ENCODE measurements at regions not wholly inside any gene's neighbourhood (a gene's known extent, or its start where the extent isn't known, plus 50 kb on each side); places are given as distances from the start of the nearest gene placed in this dataset.

DNA sequence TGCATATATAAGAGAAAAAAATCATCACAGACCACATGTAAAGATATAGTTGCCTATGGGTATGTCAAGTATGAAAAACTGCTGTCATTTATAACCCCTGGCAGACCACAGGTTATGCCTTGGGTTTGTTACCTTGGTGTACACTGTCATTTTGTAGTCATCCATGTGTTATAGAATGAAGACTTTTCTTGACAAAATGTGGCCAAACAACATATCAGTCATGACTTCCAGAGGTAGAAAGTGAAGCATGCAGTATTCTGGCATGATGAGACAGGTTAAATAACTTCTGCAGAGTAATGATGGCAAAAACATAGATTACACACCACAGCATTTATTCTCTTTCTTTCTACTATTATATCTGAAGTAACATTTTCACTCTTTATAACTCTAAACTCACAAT lies 74.9 kb upstream of the NEUROD1 start:
- TF ChIP-seq, protein P1, sequence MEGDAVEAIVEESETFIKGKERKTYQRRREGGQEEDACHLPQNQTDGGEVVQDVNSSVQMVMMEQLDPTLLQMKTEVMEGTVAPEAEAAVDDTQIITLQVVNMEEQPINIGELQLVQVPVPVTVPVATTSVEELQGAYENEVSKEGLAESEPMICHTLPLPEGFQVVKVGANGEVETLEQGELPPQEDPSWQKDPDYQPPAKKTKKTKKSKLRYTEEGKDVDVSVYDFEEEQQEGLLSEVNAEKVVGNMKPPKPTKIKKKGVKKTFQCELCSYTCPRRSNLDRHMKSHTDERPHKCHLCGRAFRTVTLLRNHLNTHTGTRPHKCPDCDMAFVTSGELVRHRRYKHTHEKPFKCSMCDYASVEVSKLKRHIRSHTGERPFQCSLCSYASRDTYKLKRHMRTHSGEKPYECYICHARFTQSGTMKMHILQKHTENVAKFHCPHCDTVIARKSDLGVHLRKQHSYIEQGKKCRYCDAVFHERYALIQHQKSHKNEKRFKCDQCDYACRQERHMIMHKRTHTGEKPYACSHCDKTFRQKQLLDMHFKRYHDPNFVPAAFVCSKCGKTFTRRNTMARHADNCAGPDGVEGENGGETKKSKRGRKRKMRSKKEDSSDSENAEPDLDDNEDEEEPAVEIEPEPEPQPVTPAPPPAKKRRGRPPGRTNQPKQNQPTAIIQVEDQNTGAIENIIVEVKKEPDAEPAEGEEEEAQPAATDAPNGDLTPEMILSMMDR (IDR thresholded peaks at IDR 0.05) = no peak
- TF ChIP-seq EP300 (IDR thresholded peaks at IDR 0.05) = no peak

Measured in stomach (tissue), 4 donors.